Fibroblast of lung (primary cell): ENCODE measurements at regions not wholly inside any gene's neighbourhood (a gene's known extent, or its start where the extent isn't known, plus 50 kb on each side); places are given as distances from the start of the nearest gene placed in this dataset.

Experiments
- CTCF ChIP-seq, 2 donors: IDR thresholded peaks in 1 of 2; conservative IDR thresholded peaks in 1 of 2; 1 replicate in 1 of 2; 2 replicates in 1 of 2; pipeline ENCODE4 v1.5.1; 2011 to 2012; ENCODE audit warnings: low read length in 2 of 2, control low read depth in 1 of 2, inconsistent platforms in 1 of 2, low read depth in 1 of 2, mild to moderate bottlenecking in 1 of 2
- EZH2 ChIP-seq: IDR thresholded peaks from 2 replicates; pipeline ENCODE4 v1.5.1; 2012; ENCODE audit warnings: low read length, control low read depth, mild to moderate bottlenecking; ENCODE audit errors: missing control alignments

DNA sequence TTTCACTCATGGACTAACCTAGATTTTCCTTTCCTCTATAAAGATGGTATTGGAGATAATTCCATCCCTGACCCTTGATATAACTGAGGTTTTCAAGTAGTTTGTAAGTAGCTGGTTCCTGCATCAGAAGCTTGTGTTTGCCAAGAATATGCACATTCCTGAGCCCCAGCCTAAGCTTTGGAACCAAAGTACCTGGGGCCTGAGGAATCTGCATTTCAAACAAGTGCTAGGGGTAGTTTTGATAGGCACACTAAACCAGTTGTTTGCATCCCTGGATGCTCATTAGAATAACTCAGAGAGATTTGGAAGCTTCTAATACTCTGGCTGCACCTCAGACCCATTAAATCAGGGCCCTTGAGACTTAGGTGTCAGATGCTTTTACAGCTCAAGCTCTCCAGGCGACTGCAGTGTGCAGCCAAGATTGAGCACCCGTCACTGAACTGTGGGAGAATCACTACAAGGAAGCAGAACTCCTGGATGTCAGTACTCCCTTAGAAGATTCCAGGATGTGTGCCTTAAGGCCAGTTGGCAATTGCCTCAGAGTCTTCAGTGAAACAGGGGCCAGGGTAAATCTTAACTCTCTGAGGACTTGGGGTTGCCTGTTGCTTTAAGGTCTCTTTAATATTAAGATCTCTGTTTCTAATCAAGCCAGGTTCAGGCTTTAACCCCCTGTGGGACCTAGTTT, 565.0 kb downstream of the REEP3 start:
- no peak for TF ChIP-seq CTCF (conservative IDR thresholded peaks at IDR 0.05 in 1 of 2, IDR thresholded peaks at IDR 0.05 in 1 of 2; ENCODE audit: low read depth in 1 of 2, low read length in 2 of 2)
- no peak for TF ChIP-seq EZH2
